ENCODE measurements at regions not wholly inside any gene's neighbourhood (a gene's known extent, or its start where the extent isn't known, plus 50 kb on each side); places are given as distances from the start of the nearest gene placed in this dataset.
"Not testable (repeated sequence)": the region's sequence is repeated elsewhere in the genome, so short reads cannot be mapped to it uniquely, and the experiment has no call there.

DNA sequence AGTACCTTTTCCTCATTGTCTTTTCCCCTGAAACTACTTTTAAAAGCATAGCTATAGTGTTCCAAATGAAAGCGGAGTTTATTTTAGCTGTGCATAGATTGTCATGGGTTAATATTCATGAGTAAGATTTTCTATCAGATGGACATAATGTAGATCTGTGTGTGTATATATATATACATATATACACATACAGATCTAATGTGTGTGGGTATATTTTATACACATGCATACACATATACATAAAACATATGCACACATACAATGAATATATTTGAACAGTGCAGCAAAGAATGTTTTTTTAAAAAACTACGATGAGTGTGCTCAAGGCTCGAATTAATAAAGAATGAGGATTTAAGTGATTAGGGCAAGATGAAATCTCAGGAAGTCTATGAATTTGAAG lies 328.3 kb upstream of the IL12A start:
- Mint-ChIP-seq H3K4me1 (ENCODE audit: low read depth) (no peaks in the 10 kb centered on the region), H3K9me3 (peaks cover 11% of the 10 kb centered on the region), H3K4me3 (no peak overlapping the region), H3K27me3 (no peaks in the 10 kb centered on the region), H3K36me3 (ENCODE audit: low read depth) (no peaks in the 10 kb centered on the region), H3K27ac (no peak overlapping the region)

DNA sequence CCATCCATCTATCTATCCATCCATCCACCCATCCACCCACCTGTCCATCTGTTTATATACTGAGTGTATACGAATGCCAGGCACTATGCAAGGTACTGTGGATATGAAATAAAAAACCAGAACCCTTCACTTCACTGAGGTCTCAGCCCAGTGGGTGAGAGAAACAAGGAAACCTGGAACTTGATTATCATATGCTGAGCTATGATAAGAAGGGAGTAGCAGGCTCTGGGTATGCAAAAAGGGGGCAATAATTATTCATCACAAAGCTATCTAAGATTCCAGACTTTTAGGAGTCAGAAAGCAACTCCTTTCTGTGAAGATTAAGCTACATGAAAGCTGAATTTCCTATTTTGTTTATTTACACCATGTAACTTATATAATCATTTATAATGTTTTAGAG lies 327.7 kb upstream of the IL12A start:
- H3K4me1 Mint-ChIP-seq (ENCODE audit: low read depth): no peaks in the 10 kb centered on the region
- H3K27me3 Mint-ChIP-seq: no peaks in the 10 kb centered on the region
- H3K27ac Mint-ChIP-seq: no peak overlapping the region
- H3K36me3 Mint-ChIP-seq (ENCODE audit: low read depth): no peaks in the 10 kb centered on the region
- peaks cover 11% of the 10 kb centered on the region for H3K9me3 Mint-ChIP-seq
- no peak overlapping the region for H3K4me3 Mint-ChIP-seq

DNA sequence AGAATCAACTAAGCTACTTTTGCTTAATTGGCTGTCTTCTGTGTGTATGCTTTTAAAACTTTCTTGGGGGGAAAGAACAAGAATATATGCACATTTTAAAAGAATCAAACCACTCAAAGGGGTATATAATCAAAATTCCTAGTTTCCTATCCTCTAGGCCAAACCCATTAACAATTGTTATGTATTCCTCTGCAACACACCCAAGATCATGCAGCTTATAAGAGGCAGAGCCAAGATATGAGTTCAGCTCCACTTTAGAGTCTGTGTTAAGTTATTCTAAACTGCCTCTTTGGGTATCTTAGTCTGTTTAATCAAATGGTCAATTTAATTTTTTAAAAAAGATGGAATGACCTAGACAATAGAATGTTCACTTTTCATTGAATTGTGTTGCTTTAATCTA lies 326.1 kb upstream of the IL12A start:
- Mint-ChIP-seq H3K4me3 (no peak overlapping the region), H3K9me3 (peaks cover 11% of the 10 kb centered on the region), H3K36me3 (ENCODE audit: low read depth) (no peaks in the 10 kb centered on the region), H3K27me3 (no peaks in the 10 kb centered on the region), H3K4me1 (ENCODE audit: low read depth) (no peaks in the 10 kb centered on the region), H3K27ac (no peak overlapping the region)

DNA sequence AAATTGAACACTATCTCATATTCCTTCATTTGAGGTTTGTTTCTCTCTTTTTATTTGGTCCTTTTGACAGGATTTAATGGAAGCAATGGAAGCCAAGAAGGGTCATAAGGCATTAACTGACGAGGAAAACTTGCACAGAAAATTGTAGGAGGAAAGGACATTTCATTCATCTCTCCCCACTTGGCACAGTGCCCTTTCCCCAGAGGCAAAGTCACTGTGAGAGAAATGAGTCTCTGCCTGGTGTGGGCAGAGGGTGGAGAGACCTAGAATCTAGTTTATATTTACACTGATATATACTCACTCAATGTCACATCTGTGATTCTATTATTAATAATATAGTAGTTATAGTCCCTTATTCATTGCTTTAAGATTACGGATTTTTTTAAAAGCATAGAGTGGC lies 324.6 kb upstream of the IL12A start:
- Mint-ChIP-seq H3K4me3 (no peak overlapping the region), H3K27ac (no peak overlapping the region), H3K36me3 (ENCODE audit: low read depth) (no peaks in the 10 kb centered on the region), H3K4me1 (ENCODE audit: low read depth) (no peaks in the 10 kb centered on the region), H3K27me3 (no peaks in the 10 kb centered on the region), H3K9me3 (peaks cover 11% of the 10 kb centered on the region)

DNA sequence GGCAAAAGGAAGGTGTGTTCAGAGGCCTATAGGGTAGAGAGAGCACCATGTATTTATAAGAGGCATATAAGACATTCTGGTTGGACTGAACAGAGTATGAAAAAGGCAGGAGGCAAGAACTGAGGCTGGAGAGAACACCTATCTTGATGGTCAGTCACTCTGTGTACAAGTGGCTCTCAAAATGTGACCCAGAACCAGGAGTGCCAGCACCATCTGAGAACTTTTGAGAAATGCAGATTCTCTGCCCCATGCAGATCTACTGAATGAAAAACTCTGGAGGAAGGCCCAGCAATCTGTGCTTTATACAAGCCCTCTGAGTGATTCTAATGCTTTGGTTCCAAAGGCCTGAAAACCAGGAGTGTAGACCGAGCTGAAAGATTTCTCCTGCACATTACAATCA lies 324.0 kb upstream of the IL12A start:
- H3K4me1 Mint-ChIP-seq (ENCODE audit: low read depth): no peaks in the 10 kb centered on the region
- H3K9me3 Mint-ChIP-seq: peaks cover 11% of the 10 kb centered on the region
- H3K36me3 Mint-ChIP-seq (ENCODE audit: low read depth): no peaks in the 10 kb centered on the region
- no peak overlapping the region for H3K27ac Mint-ChIP-seq
- H3K4me3 Mint-ChIP-seq: no peak overlapping the region
- H3K27me3 Mint-ChIP-seq: no peaks in the 10 kb centered on the region

DNA sequence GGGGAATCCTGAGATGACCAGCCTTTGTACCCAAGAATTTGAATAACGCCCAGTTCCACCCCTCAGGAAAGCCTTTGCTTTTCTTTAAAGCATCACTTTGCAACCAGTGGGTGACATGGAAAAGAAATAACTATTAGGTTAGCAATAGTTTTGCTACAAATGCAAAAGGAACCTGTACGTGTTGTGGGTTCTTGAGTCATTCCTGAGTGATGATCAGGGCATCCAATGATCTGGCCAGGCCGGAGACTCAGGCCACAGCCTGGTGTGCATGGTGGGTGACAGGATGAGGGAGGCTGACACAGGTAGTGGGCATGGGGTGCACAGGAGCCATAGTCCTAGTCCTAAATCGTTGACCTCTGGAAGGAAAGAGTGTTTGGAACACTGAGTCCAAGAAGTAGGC lies 321.4 kb upstream of the IL12A start:
- H3K9me3 Mint-ChIP-seq: peaks cover 3% of the 10 kb centered on the region
- no peaks in the 10 kb centered on the region for H3K36me3 Mint-ChIP-seq (ENCODE audit: low read depth)
- no peak overlapping the region for H3K4me3 Mint-ChIP-seq
- no peaks in the 10 kb centered on the region for H3K4me1 Mint-ChIP-seq (ENCODE audit: low read depth)
- H3K27me3 Mint-ChIP-seq: no peaks in the 10 kb centered on the region
- no peak overlapping the region for H3K27ac Mint-ChIP-seq

DNA sequence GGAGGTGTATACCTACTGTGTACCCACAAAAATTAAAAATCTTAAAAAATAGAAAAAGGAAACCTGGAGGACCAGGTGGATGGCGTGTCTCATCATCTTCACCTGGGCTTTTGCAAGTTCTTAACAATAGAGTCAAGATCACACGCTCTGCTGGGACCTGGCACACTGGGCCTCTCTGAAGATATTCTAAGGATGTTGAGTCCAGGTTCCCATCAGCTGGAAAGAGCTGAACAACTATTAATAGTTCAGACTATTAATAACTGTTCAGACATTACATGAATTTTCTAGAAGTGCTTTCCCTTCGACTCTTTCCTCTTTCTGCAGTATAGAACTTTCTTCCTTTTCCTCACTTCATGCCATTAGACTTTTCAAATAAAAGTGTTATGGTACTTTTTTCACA lies 320.2 kb upstream of the IL12A start:
- Mint-ChIP-seq H3K27ac (no peak overlapping the region), H3K27me3 (no peaks in the 10 kb centered on the region), H3K36me3 (ENCODE audit: low read depth) (no peaks in the 10 kb centered on the region), H3K4me1 (ENCODE audit: low read depth) (no peaks in the 10 kb centered on the region), H3K9me3 (no peaks in the 10 kb centered on the region), H3K4me3 (no peak overlapping the region)

DNA sequence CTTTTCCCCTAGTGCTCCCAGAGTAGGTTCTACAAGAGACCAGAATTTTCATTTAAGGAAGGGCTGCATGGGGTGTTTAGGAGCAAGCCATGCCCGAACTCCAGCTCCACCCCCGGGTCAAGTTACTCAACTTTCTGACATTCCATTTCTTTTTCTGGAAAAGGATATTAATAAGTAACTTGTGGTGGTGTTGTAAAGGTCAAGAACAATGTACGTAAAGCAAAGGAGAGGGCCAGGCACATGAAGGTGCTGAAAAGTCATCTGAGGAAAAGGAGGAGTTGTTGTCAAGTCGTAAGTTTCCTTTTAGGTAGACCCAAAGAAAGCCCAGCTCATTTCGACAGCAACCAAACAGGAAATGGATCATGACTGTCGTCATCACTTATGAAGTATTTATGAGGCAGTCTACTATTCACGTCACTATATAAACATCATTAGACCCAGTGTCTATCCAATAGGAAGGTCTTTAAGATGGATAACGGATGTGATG lies 319.6 kb upstream of the IL12A start:
- Mint-ChIP-seq H3K36me3 (ENCODE audit: low read depth) (no peaks in the 10 kb centered on the region), H3K4me3 (no peak overlapping the region), H3K27ac (no peak overlapping the region), H3K4me1 (ENCODE audit: low read depth) (no peaks in the 10 kb centered on the region), H3K27me3 (no peaks in the 10 kb centered on the region), H3K9me3 (no peaks in the 10 kb centered on the region)

DNA sequence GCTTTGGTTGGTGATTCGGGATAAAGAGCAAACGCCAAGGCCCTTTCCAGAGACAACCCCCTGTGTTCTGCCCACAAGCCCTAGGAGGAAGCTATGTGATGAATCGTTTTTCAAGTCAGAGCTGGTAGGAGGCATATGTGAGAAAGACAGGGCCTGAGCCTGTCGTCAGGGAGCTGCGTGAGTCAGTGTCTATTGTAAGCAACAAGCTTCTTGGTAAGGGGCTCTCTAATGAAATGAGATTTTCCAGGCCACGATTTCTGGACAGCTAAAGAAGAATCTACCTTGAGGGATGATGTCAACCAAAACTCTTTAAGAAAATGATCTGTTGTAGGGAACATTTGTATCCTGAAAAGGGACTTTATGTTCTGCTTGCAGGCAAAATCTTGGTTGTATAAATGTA lies 318.9 kb upstream of the IL12A start:
- H3K4me1 Mint-ChIP-seq (ENCODE audit: low read depth): no peaks in the 10 kb centered on the region
- H3K36me3 Mint-ChIP-seq (ENCODE audit: low read depth): no peaks in the 10 kb centered on the region
- H3K9me3 Mint-ChIP-seq: no peaks in the 10 kb centered on the region
- no peaks in the 10 kb centered on the region for H3K27me3 Mint-ChIP-seq
- no peak overlapping the region for H3K4me3 Mint-ChIP-seq
- H3K27ac Mint-ChIP-seq: no peak overlapping the region

DNA sequence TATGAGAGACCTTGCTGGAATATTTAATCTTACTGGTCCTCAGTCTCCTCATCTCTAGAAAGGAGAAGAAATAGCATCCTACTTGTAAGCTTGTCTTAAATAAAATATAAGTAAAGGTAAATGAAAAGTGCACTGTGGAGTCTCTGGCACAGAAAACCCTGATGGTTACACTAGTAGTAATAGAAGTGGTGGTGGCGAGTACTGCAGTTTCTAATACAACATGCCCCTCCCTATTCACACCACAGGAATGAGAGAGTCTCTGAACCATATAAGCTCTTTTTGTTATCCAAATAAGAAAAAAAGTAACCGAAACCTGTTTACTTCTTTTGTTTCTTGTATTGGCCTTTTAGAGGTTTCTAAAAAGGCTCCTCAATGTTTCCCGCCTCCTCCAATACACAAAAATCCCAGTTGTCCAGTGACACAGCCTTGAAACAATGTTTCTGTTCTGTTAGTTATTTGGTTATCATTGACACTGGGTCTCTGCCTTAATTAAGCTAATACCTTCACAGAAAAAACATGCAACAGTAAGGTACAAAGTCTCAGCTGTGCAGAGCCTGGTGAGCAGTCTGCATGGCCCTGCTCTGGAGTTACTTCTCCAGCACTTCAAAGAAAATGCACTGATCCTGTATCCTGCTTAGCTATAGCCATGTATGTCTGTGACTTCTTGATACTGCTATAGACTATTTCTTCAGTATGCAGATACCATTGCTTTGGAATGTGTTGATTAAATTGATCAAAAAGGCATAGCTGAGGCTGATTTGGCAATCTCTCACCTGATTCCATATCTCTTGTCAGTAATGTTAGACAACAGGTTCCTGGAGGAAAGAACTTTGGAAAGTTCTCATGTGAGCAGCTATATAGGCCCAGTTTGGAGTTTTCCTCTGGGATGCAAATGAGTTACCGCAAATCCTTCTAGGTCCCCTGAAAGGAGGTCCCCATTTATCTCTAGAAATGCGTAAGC lies 315.6 kb upstream of the IL12A start:
- no peak overlapping the region for H3K27ac Mint-ChIP-seq
- H3K27me3 Mint-ChIP-seq: no peaks in the 10 kb centered on the region
- H3K4me1 Mint-ChIP-seq (ENCODE audit: low read depth): no peaks in the 10 kb centered on the region
- H3K36me3 Mint-ChIP-seq (ENCODE audit: low read depth): no peaks in the 10 kb centered on the region
- H3K4me3 Mint-ChIP-seq: no peak overlapping the region
- H3K9me3 Mint-ChIP-seq: no peaks in the 10 kb centered on the region

DNA sequence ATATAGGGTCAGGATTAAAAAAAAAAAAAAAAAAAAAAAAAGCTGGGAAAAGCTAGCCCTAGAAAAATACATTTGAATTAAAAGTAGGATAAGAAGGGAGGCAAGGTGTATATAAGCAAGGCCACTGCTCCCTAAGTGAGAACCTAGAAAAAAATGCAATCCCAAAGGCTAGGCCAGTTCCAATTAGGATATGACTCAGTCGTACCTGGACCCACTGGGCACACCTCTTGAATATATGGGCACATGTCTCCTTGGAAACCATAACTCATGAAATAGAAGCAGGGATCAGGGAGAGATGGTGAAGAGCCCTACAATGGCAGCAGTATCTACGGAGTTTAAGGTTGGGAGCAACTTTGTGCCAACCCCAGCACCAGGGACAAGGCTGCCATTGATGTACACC lies 314.1 kb upstream of the IL12A start:
- no peaks in the 10 kb centered on the region for H3K9me3 Mint-ChIP-seq
- H3K27ac Mint-ChIP-seq: no peak overlapping the region
- no peak overlapping the region for H3K4me3 Mint-ChIP-seq
- H3K4me1 Mint-ChIP-seq (ENCODE audit: low read depth): no peaks in the 10 kb centered on the region
- H3K27me3 Mint-ChIP-seq: no peaks in the 10 kb centered on the region
- H3K36me3 Mint-ChIP-seq (ENCODE audit: low read depth): no peaks in the 10 kb centered on the region

DNA sequence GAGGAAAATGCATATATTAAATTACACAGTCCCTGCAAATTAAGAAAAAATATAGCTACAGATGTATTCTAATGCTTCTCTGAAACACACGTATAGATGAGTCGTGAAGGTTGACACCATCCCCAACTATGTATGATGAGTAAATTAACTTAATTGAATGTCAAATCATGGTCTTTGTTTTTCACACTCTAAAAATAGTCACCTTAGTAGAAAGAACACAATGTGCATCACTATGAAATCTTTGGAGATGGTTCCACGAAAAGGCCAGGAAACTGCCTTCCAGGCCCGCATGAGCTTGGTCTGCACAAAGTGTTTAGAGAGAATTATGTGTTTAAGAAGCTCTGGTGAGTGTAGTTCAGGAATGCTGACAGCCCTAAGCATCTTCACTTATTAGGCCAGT lies 313.4 kb upstream of the IL12A start:
- Mint-ChIP-seq H3K4me3 (no peak overlapping the region), H3K36me3 (ENCODE audit: low read depth) (no peaks in the 10 kb centered on the region), H3K27me3 (no peaks in the 10 kb centered on the region), H3K9me3 (no peaks in the 10 kb centered on the region), H3K4me1 (ENCODE audit: low read depth) (no peaks in the 10 kb centered on the region), H3K27ac (no peak overlapping the region)

DNA sequence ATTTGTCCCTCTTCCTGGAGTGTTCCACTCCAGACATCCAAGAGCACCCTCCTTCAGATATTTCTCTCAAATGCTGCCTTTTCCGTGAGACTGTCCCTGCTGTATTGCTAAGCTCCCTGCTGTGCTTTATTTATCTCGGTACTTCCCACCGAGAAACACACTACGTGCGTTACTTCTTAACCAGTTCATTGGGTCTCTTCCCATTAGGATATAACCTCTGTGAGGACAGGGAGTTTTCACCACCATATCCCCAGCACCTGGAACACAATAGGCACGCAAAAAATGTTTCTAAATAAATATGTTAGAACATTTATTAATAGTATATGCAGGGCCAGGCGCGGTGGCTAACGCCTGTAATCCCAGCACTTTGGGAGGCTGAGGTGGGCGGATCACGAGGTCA lies 308.7 kb upstream of the IL12A start:
- Mint-ChIP-seq H3K4me1 (ENCODE audit: low read depth) (no peaks in the 10 kb centered on the region), H3K27ac (no peak overlapping the region), H3K27me3 (no peaks in the 10 kb centered on the region), H3K36me3 (ENCODE audit: low read depth) (no peaks in the 10 kb centered on the region), H3K9me3 (no peaks in the 10 kb centered on the region), H3K4me3 (no peak overlapping the region)

DNA sequence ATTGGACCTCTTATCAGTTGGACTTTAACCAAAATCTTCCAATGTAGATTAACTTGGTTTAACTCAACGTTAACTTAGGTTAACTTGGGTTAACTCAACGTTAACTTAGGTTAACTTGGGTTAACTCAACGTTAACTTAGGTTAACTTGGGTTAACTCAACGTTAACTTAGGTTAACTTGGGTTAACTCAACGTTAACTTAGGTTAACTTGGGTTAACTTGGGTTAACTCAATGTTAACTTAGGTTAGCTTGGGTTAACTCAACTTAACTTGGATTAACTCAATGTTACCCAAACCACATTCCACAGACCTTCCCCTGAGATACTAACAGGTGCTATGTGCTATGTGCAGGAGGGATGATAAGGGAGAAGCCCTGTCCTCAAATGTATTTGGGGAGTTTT lies 306.9 kb upstream of the IL12A start:
- H3K9me3 Mint-ChIP-seq; H3K36me3 Mint-ChIP-seq (ENCODE audit: low read depth); H3K4me1 Mint-ChIP-seq (ENCODE audit: low read depth); H3K27me3 Mint-ChIP-seq; H3K27ac Mint-ChIP-seq; H3K4me3 Mint-ChIP-seq: not testable (repeated sequence)

DNA sequence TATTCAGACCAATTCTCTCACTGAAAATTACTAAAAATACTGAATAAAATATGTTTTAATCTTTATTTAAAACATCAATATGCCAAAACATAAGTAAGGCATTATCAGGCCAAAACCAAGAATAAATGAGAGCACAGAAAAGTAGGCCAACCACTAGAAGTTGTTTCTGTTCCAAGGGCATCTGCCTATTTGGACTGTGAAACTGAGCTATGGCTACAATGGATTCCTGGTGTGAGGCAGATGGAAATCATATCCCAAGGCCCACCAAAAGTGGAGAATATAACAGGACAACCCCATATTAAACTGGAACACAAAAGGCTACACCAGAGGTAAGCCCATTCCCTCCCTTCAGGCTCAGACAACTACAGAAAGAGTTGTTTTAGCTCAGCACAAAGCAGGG lies 302.8 kb upstream of the IL12A start:
- no peaks in the 10 kb centered on the region for H3K27me3 Mint-ChIP-seq
- H3K9me3 Mint-ChIP-seq: peaks cover 4% of the 10 kb centered on the region
- H3K4me3 Mint-ChIP-seq: no peak overlapping the region
- H3K36me3 Mint-ChIP-seq (ENCODE audit: low read depth): no peaks in the 10 kb centered on the region
- H3K4me1 Mint-ChIP-seq (ENCODE audit: low read depth): no peaks in the 10 kb centered on the region
- H3K27ac Mint-ChIP-seq: no peak overlapping the region

DNA sequence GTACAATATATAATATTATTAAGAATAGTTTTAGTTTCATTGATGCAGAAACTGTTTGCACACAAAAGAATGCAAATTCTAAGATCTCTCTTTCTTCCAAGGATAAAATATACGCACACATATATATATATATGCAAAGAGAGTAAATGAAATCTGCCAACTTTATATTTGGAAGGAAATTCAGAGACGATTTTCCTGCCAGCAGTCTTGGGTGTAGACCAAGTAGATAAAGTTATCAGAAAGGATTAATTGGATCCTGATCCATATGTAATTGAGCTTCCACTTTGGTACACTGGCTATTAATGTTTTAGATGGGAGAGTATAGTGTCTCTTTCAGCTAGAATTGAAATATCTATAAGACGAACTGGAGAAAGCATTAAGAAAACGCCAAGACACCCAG lies 295.4 kb upstream of the IL12A start:
- Mint-ChIP-seq H3K36me3 (ENCODE audit: low read depth) (no peaks in the 10 kb centered on the region), H3K9me3 (peaks cover 6% of the 10 kb centered on the region), H3K27ac (no peak overlapping the region), H3K4me1 (ENCODE audit: low read depth) (no peaks in the 10 kb centered on the region), H3K27me3 (no peaks in the 10 kb centered on the region), H3K4me3 (no peak overlapping the region)
